K562 (cell line): ENCODE measurements at regions not wholly inside any gene's neighbourhood (a gene's known extent, or its start where the extent isn't known, plus 50 kb on each side); places are given as distances from the start of the nearest gene placed in this dataset.
A peak's percentile ranks its signal among the peaks of the same experiment; 100 is the strongest.

Source experiments
- CXXC5 ChIP-seq: fragments of 250-450 bp; sonication (Bioruptor Pico); IDR thresholded peaks from 2 replicates; pipeline ENCODE4 v1.8.0; 2022; ENCODE audit warnings: inconsistent platforms, mild to moderate bottlenecking, moderate library complexity
- E2F3 ChIP-seq: fragments of 250-450 bp; sonication (Bioruptor Pico); IDR thresholded peaks from 2 replicates; pipeline ENCODE4 v1.4.0; 2020; ENCODE audit warnings: mild to moderate bottlenecking
- ETV6 ChIP-seq, 3 experiments: fragments of 150-350 bp in 1 of 3; sonication (generic) in 1 of 3; formaldehyde crosslinking in 1 of 3; IDR thresholded peaks; 2 replicates each; pipeline versions ENCODE4 v1.6.1 to v1.8.0; 2014 to 2022; ENCODE audit warnings: borderline replicate concordance in 2 of 3, low read depth in 2 of 3, antibody characterized with exemption in 1 of 3, low read length in 1 of 3, mild to moderate bottlenecking in 1 of 3, missing genetic modification reagents in 1 of 3
- L3MBTL2 ChIP-seq: fragments of 450-650 bp; IDR thresholded peaks from 2 replicates; pipeline ENCODE4 v1.6.1; 2016; ENCODE audit warnings: mild to moderate bottlenecking, moderate library complexity
- ZNF785 ChIP-seq: fragments of 250-450 bp; sonication (Bioruptor Pico); IDR thresholded peaks from 2 replicates; pipeline ENCODE4 v1.4.0; 2020; ENCODE audit warnings: mild to moderate bottlenecking
- TF ChIP-seq, protein P1 (sequence below): sonication (generic); formaldehyde crosslinking; IDR thresholded peaks from 2 replicates; pipeline ENCODE4 v1.8.0; 2023; ENCODE audit warnings: mild to moderate bottlenecking, missing genetic modification reagents
- TF ChIP-seq, protein P2 (sequence below): fragments of 450-650 bp; formaldehyde crosslinking; IDR thresholded peaks from 2 replicates; pipeline ENCODE4 v1.4.0; 2022; ENCODE audit warnings: missing genetic modification characterization
- TF ChIP-seq, protein P3 (sequence below), 2 experiments: fragments of 200-800 bp in 1 of 2; sonication (Bioruptor generic) in 1 of 2; sonication (generic) in 1 of 2; formaldehyde crosslinking in 1 of 2; IDR thresholded peaks in 1 of 2; conservative IDR thresholded peaks in 1 of 2; 2 replicates each; pipeline versions ENCODE4 v1.5.0 to v1.6.1; 2016 to 2020; ENCODE audit warnings: missing compliant biosample characterization in 1 of 2, missing genetic modification characterization in 1 of 2, missing genetic modification reagents in 1 of 2

DNA sequence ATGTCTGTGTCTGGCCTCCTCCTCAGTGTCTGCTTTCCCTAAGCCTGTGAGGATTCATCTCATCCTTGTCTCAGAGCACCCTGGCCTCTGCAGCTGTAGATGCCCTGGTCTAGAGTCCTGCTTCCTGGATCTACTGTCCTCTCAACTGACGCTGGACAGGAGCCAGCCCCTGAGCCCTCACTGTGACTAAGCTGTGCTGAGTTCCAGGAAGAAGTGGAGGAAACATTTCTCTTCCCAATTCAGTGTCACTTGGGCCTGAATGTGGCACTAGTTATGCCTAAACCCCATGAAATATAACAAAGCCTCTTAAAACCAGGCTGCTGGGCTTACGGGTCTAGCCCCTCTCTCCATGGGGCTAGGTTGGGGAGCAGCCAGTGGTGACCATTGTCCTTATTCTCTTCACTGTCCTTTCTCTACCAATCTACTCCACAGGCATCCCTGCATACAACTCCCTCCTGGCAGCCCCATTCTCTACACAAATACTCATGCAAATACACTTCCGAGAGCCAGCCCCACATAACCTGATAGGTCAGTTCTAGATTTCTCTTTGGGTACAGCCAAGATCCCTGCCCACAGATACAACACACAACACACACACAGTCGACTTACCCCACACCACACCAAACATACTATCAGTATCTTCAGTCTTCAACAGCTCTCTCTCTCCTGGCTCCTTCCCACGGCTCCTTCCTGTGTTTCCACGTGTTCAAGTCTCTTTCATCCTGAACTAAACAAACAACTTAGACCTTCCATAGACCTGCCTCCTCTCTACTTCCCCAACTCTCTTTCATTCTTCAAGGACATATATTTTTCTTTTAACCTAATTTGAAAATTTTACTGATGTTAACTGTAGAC is 220.8 kb downstream of the SNX18 start (continued):
- TF ChIP-seq, protein P1, sequence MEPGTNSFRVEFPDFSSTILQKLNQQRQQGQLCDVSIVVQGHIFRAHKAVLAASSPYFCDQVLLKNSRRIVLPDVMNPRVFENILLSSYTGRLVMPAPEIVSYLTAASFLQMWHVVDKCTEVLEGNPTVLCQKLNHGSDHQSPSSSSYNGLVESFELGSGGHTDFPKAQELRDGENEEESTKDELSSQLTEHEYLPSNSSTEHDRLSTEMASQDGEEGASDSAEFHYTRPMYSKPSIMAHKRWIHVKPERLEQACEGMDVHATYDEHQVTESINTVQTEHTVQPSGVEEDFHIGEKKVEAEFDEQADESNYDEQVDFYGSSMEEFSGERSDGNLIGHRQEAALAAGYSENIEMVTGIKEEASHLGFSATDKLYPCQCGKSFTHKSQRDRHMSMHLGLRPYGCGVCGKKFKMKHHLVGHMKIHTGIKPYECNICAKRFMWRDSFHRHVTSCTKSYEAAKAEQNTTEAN (CRISPR knock-in tag), result no peak
- TF ChIP-seq E2F3 (CRISPR knock-in tag) (peak; percentile 35; the same call in 1 of the 2 replicates), CXXC5 (CRISPR knock-in tag) (no peak; the same call in none of the 2 replicates), ETV6 (IDR thresholded peaks at IDR 0.05; ENCODE audit: borderline replicate concordance in 1 of 2, low read depth in 2 of 2, low read length in 1 of 2) (peak; percentile 78 to 80; a peak in 2 of 4 replicates), ETV6 (CRISPR knock-in tag; IDR thresholded peaks at IDR 0.05; ENCODE audit: borderline replicate concordance) (no peak), ZNF785 (CRISPR knock-in tag) (no peak), L3MBTL2 (peak; percentile 62; the same call in 1 of the 2 replicates)
- TF ChIP-seq, protein P2, sequence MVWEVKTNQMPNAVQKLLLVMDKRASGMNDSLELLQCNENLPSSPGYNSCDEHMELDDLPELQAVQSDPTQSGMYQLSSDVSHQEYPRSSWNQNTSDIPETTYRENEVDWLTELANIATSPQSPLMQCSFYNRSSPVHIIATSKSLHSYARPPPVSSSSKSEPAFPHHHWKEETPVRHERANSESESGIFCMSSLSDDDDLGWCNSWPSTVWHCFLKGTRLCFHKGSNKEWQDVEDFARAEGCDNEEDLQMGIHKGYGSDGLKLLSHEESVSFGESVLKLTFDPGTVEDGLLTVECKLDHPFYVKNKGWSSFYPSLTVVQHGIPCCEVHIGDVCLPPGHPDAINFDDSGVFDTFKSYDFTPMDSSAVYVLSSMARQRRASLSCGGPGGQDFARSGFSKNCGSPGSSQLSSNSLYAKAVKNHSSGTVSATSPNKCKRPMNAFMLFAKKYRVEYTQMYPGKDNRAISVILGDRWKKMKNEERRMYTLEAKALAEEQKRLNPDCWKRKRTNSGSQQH, result 0 out of 2 replicates have a peak, but pooled peaks have one; percentile 18
- TF ChIP-seq, protein P3, sequence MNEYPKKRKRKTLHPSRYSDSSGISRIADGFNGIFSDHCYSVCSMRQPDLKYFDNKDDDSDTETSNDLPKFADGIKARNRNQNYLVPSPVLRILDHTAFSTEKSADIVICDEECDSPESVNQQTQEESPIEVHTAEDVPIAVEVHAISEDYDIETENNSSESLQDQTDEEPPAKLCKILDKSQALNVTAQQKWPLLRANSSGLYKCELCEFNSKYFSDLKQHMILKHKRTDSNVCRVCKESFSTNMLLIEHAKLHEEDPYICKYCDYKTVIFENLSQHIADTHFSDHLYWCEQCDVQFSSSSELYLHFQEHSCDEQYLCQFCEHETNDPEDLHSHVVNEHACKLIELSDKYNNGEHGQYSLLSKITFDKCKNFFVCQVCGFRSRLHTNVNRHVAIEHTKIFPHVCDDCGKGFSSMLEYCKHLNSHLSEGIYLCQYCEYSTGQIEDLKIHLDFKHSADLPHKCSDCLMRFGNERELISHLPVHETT (CRISPR knock-in tag; conservative IDR thresholded peaks at IDR 0.05 in 1 of 2, IDR thresholded peaks at IDR 0.05 in 1 of 2), result peak in 1 of 2 experiments; percentile 57; a peak in 2 of 4 replicates
